Thoracic aorta (tissue), 2 donors: ENCODE measurements at regions not wholly inside any gene's neighbourhood (a gene's known extent, or its start where the extent isn't known, plus 50 kb on each side); places are given as distances from the start of the nearest gene placed in this dataset.

Experiments
- ATAC-seq: fragments of 150-250 bp; one replicate; pipeline ENCODE4 v1.8.0; 2017; ENCODE audit warnings: low read depth; ENCODE audit not compliant: insufficient number of reproducible peaks, low FRiP score
- DNase-seq: peaks from one replicate; pipeline ENCODE4 v3.0.0-alpha.2; 2020; ENCODE audit warnings: low spot score
- H3K27ac ChIP-seq, 2 donors: fragments of 200-600 bp; sonication (generic); 1 replicate in 1 of 2; 2 replicates in 1 of 2; pipeline ENCODE4 v1.5.1; 2016; ENCODE audit warnings: mild to moderate bottlenecking in 2 of 2, moderate library complexity in 2 of 2
- H3K27me3 ChIP-seq: fragments of 200-600 bp; sonication (generic); replicated peaks from 2 replicates; pipeline ENCODE4 v1.6.0; 2016; ENCODE audit warnings: mild to moderate bottlenecking; ENCODE audit not compliant: insufficient read depth
- H3K36me3 ChIP-seq: fragments of 200-600 bp; sonication (generic); one replicate; pipeline ENCODE4 v1.5.1; 2016
- H3K4me1 ChIP-seq, 2 donors: fragments of 200-600 bp; sonication (generic); 1 replicate in 1 of 2; 2 replicates in 1 of 2; pipeline versions ENCODE4 v1.5.1 to v1.6.0; 2016; ENCODE audit warnings: low read depth in 2 of 2, mild to moderate bottlenecking in 1 of 2; ENCODE audit not compliant: control insufficient read depth in 1 of 2
- H3K4me3 ChIP-seq: fragments of 200-600 bp; sonication (generic); 2 replicates; pipeline ENCODE4 v1.5.1; 2016; ENCODE audit warnings: mild to moderate bottlenecking
- H3K9me3 ChIP-seq: fragments of 200-600 bp; sonication (generic); 2 replicates; pipeline ENCODE4 v1.5.1; 2016
- CTCF ChIP-seq: fragments of 200-600 bp; sonication (generic); IDR thresholded peaks from one replicate; pipeline ENCODE4 v1.5.1; 2019; ENCODE audit warnings: antibody characterized with exemption

DNA sequence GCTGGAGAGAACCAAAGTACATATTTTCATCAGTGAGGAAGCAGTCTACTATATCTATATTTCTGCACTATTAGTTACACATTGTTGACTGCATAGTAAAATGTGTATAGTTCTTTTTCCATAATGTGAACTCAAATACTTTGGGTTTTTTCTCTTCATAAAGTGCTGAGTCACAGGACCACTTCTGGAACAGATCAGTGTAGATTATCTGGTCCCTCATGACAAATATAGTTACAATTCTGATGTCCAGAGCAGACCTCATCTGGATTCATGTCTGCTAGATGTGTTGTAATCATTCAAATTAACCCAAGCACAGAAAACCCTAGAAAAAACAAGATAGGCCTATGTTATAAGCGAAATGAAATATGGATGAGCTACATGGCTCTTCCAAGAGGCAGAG is 171.4 kb downstream of the SUCLA2 start:
- TF ChIP-seq CTCF: no peak
- ATAC-seq: no peak

DNA sequence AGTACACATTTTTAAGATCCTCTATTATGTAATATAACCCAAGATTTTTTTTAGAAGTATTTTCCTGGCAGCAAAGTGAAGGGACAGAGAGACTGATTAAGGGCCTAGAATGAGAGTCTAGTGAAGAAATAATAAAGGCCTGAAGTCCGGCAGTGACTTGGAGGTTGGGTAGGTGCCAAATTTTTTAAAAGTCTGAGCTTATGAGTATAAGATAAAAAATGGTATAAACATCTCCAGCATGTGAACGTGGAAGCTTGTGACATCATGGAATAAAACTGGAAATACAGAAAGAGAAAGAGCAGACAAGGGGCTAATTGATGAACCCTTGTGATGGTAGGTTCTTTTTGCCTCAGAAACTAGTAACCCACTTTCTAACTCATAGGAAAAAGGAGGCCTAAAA is 174.6 kb downstream of the SUCLA2 start:
- H3K27me3 ChIP-seq: no peaks in the 10 kb centered on the region
- ATAC-seq: no peak

More for the DNA sequence above, 171.4 kb downstream of the SUCLA2 start:
- H3K4me3 ChIP-seq: no peak overlapping the region
- H3K36me3 ChIP-seq: no peaks in the 10 kb centered on the region
- H3K27me3 ChIP-seq: no peaks in the 10 kb centered on the region
- no peak overlapping the region for H3K27ac ChIP-seq
- DNase-seq: no peak
- no peaks in the 10 kb centered on the region for H3K9me3 ChIP-seq
- no peaks in the 10 kb centered on the region for H3K4me1 ChIP-seq

GRCh38 chr13:47822036-47822435 is 179.0 kb downstream of the SUCLA2 start:
- Histone ChIP-seq H3K4me1 (no peaks in the 10 kb centered on the region), H3K36me3 (no peaks in the 10 kb centered on the region)
- ATAC-seq: no peak

More for the DNA sequence above, 174.6 kb downstream of the SUCLA2 start:
- Histone ChIP-seq H3K27ac (no peak overlapping the region), H3K4me1 (no peaks in the 10 kb centered on the region), H3K4me3 (no peak overlapping the region), H3K9me3 (no peaks in the 10 kb centered on the region), H3K36me3 (no peaks in the 10 kb centered on the region)
- DNase-seq: no peak
- no peak for TF ChIP-seq CTCF

GRCh38 chr13:47816831-47817230 is 184.2 kb downstream of the SUCLA2 start:
- no peaks in the 10 kb centered on the region for H3K36me3 ChIP-seq
- no peaks in the 10 kb centered on the region for H3K27me3 ChIP-seq
- H3K4me1 ChIP-seq: no peaks in the 10 kb centered on the region
- TF ChIP-seq CTCF: no peak
- DNase-seq: no peak
- H3K27ac ChIP-seq: no peak overlapping the region
- no peaks in the 10 kb centered on the region for H3K9me3 ChIP-seq
- H3K4me3 ChIP-seq: no peak overlapping the region
- no peak for ATAC-seq

More at GRCh38 chr13:47822036-47822435, 179.0 kb downstream of the SUCLA2 start:
- H3K27me3 ChIP-seq: no peaks in the 10 kb centered on the region
- no peak overlapping the region for H3K27ac ChIP-seq
- no peaks in the 10 kb centered on the region for H3K9me3 ChIP-seq
- no peak for DNase-seq
- H3K4me3 ChIP-seq: no peak overlapping the region
- TF ChIP-seq CTCF: no peak

DNA sequence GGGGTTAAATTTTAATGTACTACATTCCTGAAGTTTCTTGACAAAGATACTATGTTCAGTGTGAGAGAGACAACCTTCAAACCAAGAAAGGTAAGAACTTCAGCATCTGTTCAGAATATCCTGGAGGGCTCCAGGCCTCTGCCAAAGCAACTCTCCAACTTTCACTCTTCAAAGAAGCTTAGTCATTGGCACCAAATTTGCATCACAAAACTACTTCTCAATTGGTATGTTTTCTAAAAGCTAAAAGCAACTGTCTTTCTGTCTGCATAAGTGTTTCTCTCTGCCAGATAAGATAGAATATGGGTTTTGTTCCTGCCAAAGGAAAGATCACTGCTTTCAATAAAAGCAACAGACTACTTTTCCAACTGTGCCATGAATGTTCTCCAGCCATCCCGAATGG is 187.4 kb downstream of the SUCLA2 start:
- no peak for TF ChIP-seq CTCF
- no peaks in the 10 kb centered on the region for H3K4me1 ChIP-seq
- DNase-seq: no peak
- no peaks in the 10 kb centered on the region for H3K27me3 ChIP-seq
- no peaks in the 10 kb centered on the region for H3K9me3 ChIP-seq
- H3K36me3 ChIP-seq: no peaks in the 10 kb centered on the region
- ATAC-seq: no peak
- no peak overlapping the region for H3K27ac ChIP-seq
- no peak overlapping the region for H3K4me3 ChIP-seq
